ENCODE measurements at regions not wholly inside any gene's neighbourhood (a gene's known extent, or its start where the extent isn't known, plus 50 kb on each side); places are given as distances from the start of the nearest gene placed in this dataset.

- Histone ChIP-seq H3K27me3 (replicated peaks in 2 of 5; ENCODE audit: control insufficient read depth in 4 of 5, insufficient read depth in 5 of 5, low read length in 4 of 5) (no peaks in the 10 kb centered on the region), H3K9me3 (ENCODE audit: control extremely low read depth in 1 of 5, control insufficient read depth in 4 of 5, insufficient read depth in 2 of 5, low read depth in 1 of 5, low read length in 4 of 5) (no peaks in the 10 kb centered on the region), H3K36me3 (ENCODE audit: control insufficient read depth in 4 of 4, insufficient read depth in 4 of 4, low read length in 3 of 4) (no peaks in the 10 kb centered on the region), H3K4me1 (ENCODE audit: control extremely low read depth in 1 of 4, control insufficient read depth in 4 of 4, insufficient read depth in 4 of 4, low read length in 3 of 4) (peaks cover 0 to 31% (median 20%) of the 10 kb centered on the region in 4 experiments), H3K27ac (ENCODE audit: insufficient read depth in 1 of 2, low read depth in 1 of 2, low read length in 2 of 2, poor library complexity in 1 of 2, severe bottlenecking in 2 of 2) (no peak overlapping the region), H3K4me3 (ENCODE audit: control insufficient read depth in 1 of 7, extremely low read depth in 1 of 7, insufficient read depth in 4 of 7, low read depth in 2 of 7, low read length in 6 of 7) (no peak overlapping the region)
- 99% methylated on average over 7 of the region's 7 CpGs for WGBS (ENCODE audit: insufficient coverage)
- CTCF ChIA-PET = interaction anchor here (1.0 to 1.6 kb wide), 2 partner anchors 8 to 123 kb away, joined by 3 to 6 read pairs; no protein-coding TSS in a partner anchor
- POLR2A ChIA-PET = no interaction called here
- no peak for DNase-seq
Observed at GRCh38 chr2:104638190-104638858, 215.6 kb upstream of the POU3F3 start.

GRCh38 chr2:104638859-104639202 lies 215.1 kb upstream of the POU3F3 start:
- H3K36me3 ChIP-seq (ENCODE audit: control insufficient read depth in 4 of 4, insufficient read depth in 4 of 4, low read length in 3 of 4) = no peaks in the 10 kb centered on the region
- no peaks in the 10 kb centered on the region for H3K27me3 ChIP-seq (replicated peaks in 2 of 5; ENCODE audit: control insufficient read depth in 4 of 5, insufficient read depth in 5 of 5, low read length in 4 of 5)
- WGBS (ENCODE audit: insufficient coverage) = 97% methylated on average over 3 of the region's 7 CpGs
- H3K27ac ChIP-seq (ENCODE audit: insufficient read depth in 1 of 2, low read depth in 1 of 2, low read length in 2 of 2, poor library complexity in 1 of 2, severe bottlenecking in 2 of 2) = no peak overlapping the region
- H3K9me3 ChIP-seq (ENCODE audit: control extremely low read depth in 1 of 5, control insufficient read depth in 4 of 5, insufficient read depth in 2 of 5, low read depth in 1 of 5, low read length in 4 of 5) = no peaks in the 10 kb centered on the region
- no peak for DNase-seq
- ChIA-PET CTCF (interaction anchor here (1.0 to 1.6 kb wide), 2 partner anchors 9 to 122 kb away, joined by 3 to 6 read pairs; no protein-coding TSS in a partner anchor), POLR2A (no interaction called here)
- peaks cover 0 to 31% (median 20%) of the 10 kb centered on the region in 4 experiments for H3K4me1 ChIP-seq (ENCODE audit: control extremely low read depth in 1 of 4, control insufficient read depth in 4 of 4, insufficient read depth in 4 of 4, low read length in 3 of 4)
- H3K4me3 ChIP-seq (ENCODE audit: control insufficient read depth in 1 of 7, extremely low read depth in 1 of 7, insufficient read depth in 4 of 7, low read depth in 2 of 7, low read length in 6 of 7) = no peak overlapping the region

GRCh38 chr2:104641786-104642185 lies 212.1 kb upstream of the POU3F3 start:
- ChIA-PET POLR2A (no interaction called here), CTCF (interaction anchor here (0.7 to 1.0 kb wide), 2 partner anchors 15 to 156 kb away, joined by 3 read pairs; no protein-coding TSS in a partner anchor)
- peak; percentile 94 to 98 (median 97) for DNase-seq
- Histone ChIP-seq H3K4me1 (ENCODE audit: control extremely low read depth in 1 of 4, control insufficient read depth in 4 of 4, insufficient read depth in 4 of 4, low read length in 3 of 4) (peaks cover 0 to 31% (median 20%) of the 10 kb centered on the region in 4 experiments), H3K27me3 (replicated peaks in 2 of 5; ENCODE audit: control insufficient read depth in 4 of 5, insufficient read depth in 5 of 5, low read length in 4 of 5) (no peaks in the 10 kb centered on the region), H3K4me3 (ENCODE audit: control insufficient read depth in 1 of 7, extremely low read depth in 1 of 7, insufficient read depth in 4 of 7, low read depth in 2 of 7, low read length in 6 of 7) (peak overlapping the region in 1 of 7 experiments; percentile 12), H3K9me3 (ENCODE audit: control extremely low read depth in 1 of 5, control insufficient read depth in 4 of 5, insufficient read depth in 2 of 5, low read depth in 1 of 5, low read length in 4 of 5) (no peaks in the 10 kb centered on the region), H3K27ac (ENCODE audit: insufficient read depth in 1 of 2, low read depth in 1 of 2, low read length in 2 of 2, poor library complexity in 1 of 2, severe bottlenecking in 2 of 2) (peak overlapping the region in 1 of 2 experiments; percentile 30), H3K36me3 (ENCODE audit: control insufficient read depth in 4 of 4, insufficient read depth in 4 of 4, low read length in 3 of 4) (no peaks in the 10 kb centered on the region)
- WGBS (ENCODE audit: insufficient coverage) = 0% methylated on average over 2 of the region's 2 CpGs

GRCh38 chr2:104648376-104648775 lies 205.5 kb upstream of the POU3F3 start:
- H3K4me1 ChIP-seq (ENCODE audit: control extremely low read depth in 1 of 4, control insufficient read depth in 4 of 4, insufficient read depth in 4 of 4, low read length in 3 of 4) = peaks cover 9 to 30% (median 25%) of the 10 kb centered on the region in 4 experiments
- no peaks in the 10 kb centered on the region for H3K36me3 ChIP-seq (ENCODE audit: control insufficient read depth in 4 of 4, insufficient read depth in 4 of 4, low read length in 3 of 4)
- no peaks in the 10 kb centered on the region for H3K27me3 ChIP-seq (replicated peaks in 2 of 5; ENCODE audit: control insufficient read depth in 4 of 5, insufficient read depth in 5 of 5, low read length in 4 of 5)
- H3K9me3 ChIP-seq (ENCODE audit: control extremely low read depth in 1 of 5, control insufficient read depth in 4 of 5, insufficient read depth in 2 of 5, low read depth in 1 of 5, low read length in 4 of 5) = no peaks in the 10 kb centered on the region
- CTCF ChIA-PET = interaction anchor here (0.9 to 2.4 kb wide), 2 partner anchors 9 to 45 kb away, joined by 3 to 12 read pairs; no protein-coding TSS in a partner anchor
- POLR2A ChIA-PET = interaction anchor here (0.8 kb wide), 1 partner anchor 10 kb away, joined by 3 read pairs; no protein-coding TSS in a partner anchor
- DNase-seq = peak in 1 of 3 donors; percentile 56
- peak overlapping the region; percentile 5 to 7 for H3K27ac ChIP-seq (ENCODE audit: insufficient read depth in 1 of 2, low read depth in 1 of 2, low read length in 2 of 2, poor library complexity in 1 of 2, severe bottlenecking in 2 of 2)
- WGBS (ENCODE audit: insufficient coverage) = no CpG with 5 or more reads among the region's 2 CpGs
- H3K4me3 ChIP-seq (ENCODE audit: control insufficient read depth in 1 of 7, extremely low read depth in 1 of 7, insufficient read depth in 4 of 7, low read depth in 2 of 7, low read length in 6 of 7) = peak overlapping the region in 2 of 7 experiments; percentile 7 to 30

- H3K4me1 ChIP-seq (ENCODE audit: control extremely low read depth in 1 of 4, control insufficient read depth in 4 of 4, insufficient read depth in 4 of 4, low read length in 3 of 4) = peaks cover 9 to 33% (median 26%) of the 10 kb centered on the region in 4 experiments
- no peaks in the 10 kb centered on the region for H3K36me3 ChIP-seq (ENCODE audit: control insufficient read depth in 4 of 4, insufficient read depth in 4 of 4, low read length in 3 of 4)
- POLR2A ChIA-PET = no interaction called here
- WGBS (ENCODE audit: insufficient coverage) = 100% methylated on average over 1 of the region's 1 CpG
- H3K4me3 ChIP-seq (ENCODE audit: control insufficient read depth in 1 of 7, extremely low read depth in 1 of 7, insufficient read depth in 4 of 7, low read depth in 2 of 7, low read length in 6 of 7) = no peak overlapping the region
- CTCF ChIA-PET = interaction anchor here (0.6 kb wide), 2 partner anchors 9 to 1159 kb away, joined by 4 to 5 read pairs; no protein-coding TSS in a partner anchor
- H3K27ac ChIP-seq (ENCODE audit: insufficient read depth in 1 of 2, low read depth in 1 of 2, low read length in 2 of 2, poor library complexity in 1 of 2, severe bottlenecking in 2 of 2) = no peak overlapping the region
- no peaks in the 10 kb centered on the region for H3K9me3 ChIP-seq (ENCODE audit: control extremely low read depth in 1 of 5, control insufficient read depth in 4 of 5, insufficient read depth in 2 of 5, low read depth in 1 of 5, low read length in 4 of 5)
- no peaks in the 10 kb centered on the region for H3K27me3 ChIP-seq (replicated peaks in 2 of 5; ENCODE audit: control insufficient read depth in 4 of 5, insufficient read depth in 5 of 5, low read length in 4 of 5)
- no peak for DNase-seq
Observed at GRCh38 chr2:104649866-104650265, 204.0 kb upstream of the POU3F3 start.

- ChIA-PET POLR2A (no interaction called here), CTCF (interaction anchor here (0.6 kb wide), 1 partner anchor 10 kb away, joined by 5 read pairs; no protein-coding TSS in a partner anchor)
- no peak for DNase-seq
- H3K27ac ChIP-seq (ENCODE audit: insufficient read depth in 1 of 2, low read depth in 1 of 2, low read length in 2 of 2, poor library complexity in 1 of 2, severe bottlenecking in 2 of 2) = no peak overlapping the region
- H3K9me3 ChIP-seq (ENCODE audit: control extremely low read depth in 1 of 5, control insufficient read depth in 4 of 5, insufficient read depth in 2 of 5, low read depth in 1 of 5, low read length in 4 of 5) = no peaks in the 10 kb centered on the region
- H3K4me3 ChIP-seq (ENCODE audit: control insufficient read depth in 1 of 7, extremely low read depth in 1 of 7, insufficient read depth in 4 of 7, low read depth in 2 of 7, low read length in 6 of 7) = no peak overlapping the region
- no peaks in the 10 kb centered on the region for H3K27me3 ChIP-seq (replicated peaks in 2 of 5; ENCODE audit: control insufficient read depth in 4 of 5, insufficient read depth in 5 of 5, low read length in 4 of 5)
- no peaks in the 10 kb centered on the region for H3K36me3 ChIP-seq (ENCODE audit: control insufficient read depth in 4 of 4, insufficient read depth in 4 of 4, low read length in 3 of 4)
- H3K4me1 ChIP-seq (ENCODE audit: control extremely low read depth in 1 of 4, control insufficient read depth in 4 of 4, insufficient read depth in 4 of 4, low read length in 3 of 4) = peaks cover 9 to 39% (median 30%) of the 10 kb centered on the region in 4 experiments
Observed at GRCh38 chr2:104650405-104650996, 203.4 kb upstream of the POU3F3 start.

- no peaks in the 10 kb centered on the region for H3K27me3 ChIP-seq (replicated peaks in 2 of 5; ENCODE audit: control insufficient read depth in 4 of 5, insufficient read depth in 5 of 5, low read length in 4 of 5)
- POLR2A ChIA-PET = no interaction called here
- DNase-seq = no peak
- no peak overlapping the region for H3K4me3 ChIP-seq (ENCODE audit: control insufficient read depth in 1 of 7, extremely low read depth in 1 of 7, insufficient read depth in 4 of 7, low read depth in 2 of 7, low read length in 6 of 7)
- no peaks in the 10 kb centered on the region for H3K36me3 ChIP-seq (ENCODE audit: control insufficient read depth in 4 of 4, insufficient read depth in 4 of 4, low read length in 3 of 4)
- CTCF ChIA-PET = interaction anchor here (1.0 kb wide), 1 partner anchor 191 kb away, joined by 3 read pairs; no protein-coding TSS in a partner anchor
- H3K27ac ChIP-seq (ENCODE audit: insufficient read depth in 1 of 2, low read depth in 1 of 2, low read length in 2 of 2, poor library complexity in 1 of 2, severe bottlenecking in 2 of 2) = no peak overlapping the region
- WGBS (ENCODE audit: insufficient coverage) = 96% methylated on average over 3 of the region's 4 CpGs
- no peaks in the 10 kb centered on the region for H3K9me3 ChIP-seq (ENCODE audit: control extremely low read depth in 1 of 5, control insufficient read depth in 4 of 5, insufficient read depth in 2 of 5, low read depth in 1 of 5, low read length in 4 of 5)
- peaks cover 10 to 50% (median 38%) of the 10 kb centered on the region in 4 experiments for H3K4me1 ChIP-seq (ENCODE audit: control extremely low read depth in 1 of 4, control insufficient read depth in 4 of 4, insufficient read depth in 4 of 4, low read length in 3 of 4)
Observed at GRCh38 chr2:104654811-104655210, 199.1 kb upstream of the POU3F3 start.

Data from common myeloid progenitor, CD34-positive (primary cell).